ENCODE measurements at regions not wholly inside any gene's neighbourhood (a gene's known extent, or its start where the extent isn't known, plus 50 kb on each side); places are given as distances from the start of the nearest gene placed in this dataset.

DNA sequence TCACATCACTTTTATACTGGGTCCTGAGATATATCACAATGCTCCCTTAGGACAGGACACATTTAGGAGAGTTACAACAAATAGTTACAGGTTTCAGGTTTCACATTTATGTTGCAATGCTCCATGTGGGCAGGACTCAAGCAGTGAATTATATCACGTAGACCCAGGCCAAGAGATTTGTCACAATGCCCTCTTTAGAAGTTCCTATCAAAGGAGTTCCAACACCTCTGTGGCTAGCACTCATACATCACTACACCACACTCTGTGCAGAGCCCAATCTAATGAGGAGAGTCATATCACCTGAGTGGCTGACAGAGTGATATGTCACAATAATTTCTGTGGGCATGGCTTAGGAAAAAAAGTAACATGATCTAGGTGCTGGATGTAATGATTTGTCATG lies 1068.2 kb upstream of the AMELY start:
- no CpG with 5 or more reads among the region's 1 CpG for WGBS (ENCODE audit: insufficient coverage)
- H3K27ac Mint-ChIP-seq = no peak overlapping the region
- no peaks in the 10 kb centered on the region for H3K36me3 Mint-ChIP-seq
- TF ChIP-seq, protein P1, sequence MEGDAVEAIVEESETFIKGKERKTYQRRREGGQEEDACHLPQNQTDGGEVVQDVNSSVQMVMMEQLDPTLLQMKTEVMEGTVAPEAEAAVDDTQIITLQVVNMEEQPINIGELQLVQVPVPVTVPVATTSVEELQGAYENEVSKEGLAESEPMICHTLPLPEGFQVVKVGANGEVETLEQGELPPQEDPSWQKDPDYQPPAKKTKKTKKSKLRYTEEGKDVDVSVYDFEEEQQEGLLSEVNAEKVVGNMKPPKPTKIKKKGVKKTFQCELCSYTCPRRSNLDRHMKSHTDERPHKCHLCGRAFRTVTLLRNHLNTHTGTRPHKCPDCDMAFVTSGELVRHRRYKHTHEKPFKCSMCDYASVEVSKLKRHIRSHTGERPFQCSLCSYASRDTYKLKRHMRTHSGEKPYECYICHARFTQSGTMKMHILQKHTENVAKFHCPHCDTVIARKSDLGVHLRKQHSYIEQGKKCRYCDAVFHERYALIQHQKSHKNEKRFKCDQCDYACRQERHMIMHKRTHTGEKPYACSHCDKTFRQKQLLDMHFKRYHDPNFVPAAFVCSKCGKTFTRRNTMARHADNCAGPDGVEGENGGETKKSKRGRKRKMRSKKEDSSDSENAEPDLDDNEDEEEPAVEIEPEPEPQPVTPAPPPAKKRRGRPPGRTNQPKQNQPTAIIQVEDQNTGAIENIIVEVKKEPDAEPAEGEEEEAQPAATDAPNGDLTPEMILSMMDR (IDR thresholded peaks at IDR 0.05) = no peak
- Histone ChIP-seq H3K27me3 (ENCODE audit: control insufficient read depth in 2 of 2, insufficient read depth in 2 of 2, low read length in 2 of 2) (no peaks in the 10 kb centered on the region), H2AFZ (ENCODE audit: insufficient read depth, low read depth, low read length, poor library complexity, severe bottlenecking) (no peak overlapping the region), H3K9me3 (replicated peaks in 1 of 2; ENCODE audit: control insufficient read depth in 1 of 2, insufficient read depth in 1 of 2, low read length in 2 of 2) (no peaks in the 10 kb centered on the region), H3K4me1 (ENCODE audit: control insufficient read depth in 1 of 2, insufficient read depth in 2 of 2, low read length in 2 of 2) (no peaks in the 10 kb centered on the region), H3K9ac (ENCODE audit: insufficient read depth, low read length, poor library complexity, severe bottlenecking) (no peak overlapping the region), H3K79me2 (ENCODE audit: insufficient read depth, low read length) (no peaks in the 10 kb centered on the region), H3K4me3 (replicated peaks in 1 of 3; ENCODE audit: low read depth in 2 of 3, low read length in 3 of 3) (no peak overlapping the region), H3K27ac (ENCODE audit: low read depth in 1 of 2, low read length in 2 of 2) (no peak overlapping the region), H4K20me1 (ENCODE audit: insufficient read depth, low read length) (no peaks in the 10 kb centered on the region), H3K4me2 (replicated peaks; ENCODE audit: extremely low read depth, low read length, poor library complexity, severe bottlenecking) (no peak overlapping the region), H3K36me3 (replicated peaks in 1 of 2; ENCODE audit: control insufficient read depth in 1 of 2, insufficient read depth in 2 of 2, low read length in 2 of 2) (no peaks in the 10 kb centered on the region)
- peaks cover 0 to 1% (median 0%) of the 10 kb centered on the region in 7 donors for H3K9me3 Mint-ChIP-seq
- intact Hi-C loops (cut with micrococcal nuclease) = no loop called here
- H3K27me3 Mint-ChIP-seq (ENCODE audit: low read depth in 3 of 3) = no peaks in the 10 kb centered on the region
- no peaks in the 10 kb centered on the region for H3K4me1 Mint-ChIP-seq
- DNase-seq = no peak
- no peak overlapping the region for H3K4me3 Mint-ChIP-seq

DNA sequence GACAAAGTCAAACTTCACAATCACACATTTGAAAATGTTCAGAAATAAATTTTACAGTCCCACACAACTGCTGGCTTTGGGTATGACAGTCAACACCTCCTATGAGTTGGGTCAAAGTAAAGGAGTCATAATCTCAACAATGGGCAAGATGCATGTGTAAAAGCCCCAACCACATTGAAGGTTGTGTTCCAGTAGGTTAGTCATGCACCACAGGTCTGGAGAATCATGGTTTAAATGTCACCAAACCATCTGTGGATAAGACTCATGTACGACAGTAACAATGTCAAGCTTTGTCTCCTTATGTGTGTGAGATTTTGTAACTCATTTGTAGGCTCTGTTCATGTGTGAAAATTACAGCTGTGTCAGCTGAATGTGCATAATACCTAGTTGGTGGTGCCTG lies 1065.7 kb upstream of the AMELY start:
- no peaks in the 10 kb centered on the region for H3K4me1 ChIP-seq (ENCODE audit: control insufficient read depth in 1 of 2, insufficient read depth in 2 of 2, low read length in 2 of 2)
- Mint-ChIP-seq H3K27ac (no peak overlapping the region), H3K9me3 (peaks cover 0 to 3% (median 0%) of the 10 kb centered on the region in 7 donors), H3K36me3 (no peaks in the 10 kb centered on the region), H3K4me1 (no peaks in the 10 kb centered on the region), H3K27me3 (ENCODE audit: low read depth in 3 of 3) (no peaks in the 10 kb centered on the region), H3K4me3 (no peak overlapping the region)
- H3K79me2 ChIP-seq (ENCODE audit: insufficient read depth, low read length) = no peaks in the 10 kb centered on the region
- no peaks in the 10 kb centered on the region for H3K27me3 ChIP-seq (ENCODE audit: control insufficient read depth in 2 of 2, insufficient read depth in 2 of 2, low read length in 2 of 2)
- no peaks in the 10 kb centered on the region for H3K9me3 ChIP-seq (replicated peaks in 1 of 2; ENCODE audit: control insufficient read depth in 1 of 2, insufficient read depth in 1 of 2, low read length in 2 of 2)
- no peak overlapping the region for H2AFZ ChIP-seq (ENCODE audit: insufficient read depth, low read depth, low read length, poor library complexity, severe bottlenecking)
- no peak overlapping the region for H3K4me2 ChIP-seq (replicated peaks; ENCODE audit: extremely low read depth, low read length, poor library complexity, severe bottlenecking)
- no peak overlapping the region for H3K4me3 ChIP-seq (replicated peaks in 1 of 3; ENCODE audit: low read depth in 2 of 3, low read length in 3 of 3)
- no peaks in the 10 kb centered on the region for H3K36me3 ChIP-seq (replicated peaks in 1 of 2; ENCODE audit: control insufficient read depth in 1 of 2, insufficient read depth in 2 of 2, low read length in 2 of 2)
- no peak overlapping the region for H3K9ac ChIP-seq (ENCODE audit: insufficient read depth, low read length, poor library complexity, severe bottlenecking)
- no peak overlapping the region for H3K27ac ChIP-seq (ENCODE audit: low read depth in 1 of 2, low read length in 2 of 2)
- WGBS (ENCODE audit: insufficient coverage) = no CpG with 5 or more reads among the region's 1 CpG
- H4K20me1 ChIP-seq (ENCODE audit: insufficient read depth, low read length) = no peaks in the 10 kb centered on the region
- TF ChIP-seq, protein P1 (IDR thresholded peaks at IDR 0.05) = no peak
- no peak for DNase-seq
- intact Hi-C loops (cut with micrococcal nuclease) = no loop called here

Data from CD14-positive monocyte (primary cell).